SH-SY5Y (cell line): ENCODE measurements at regions not wholly inside any gene's neighbourhood (a gene's known extent, or its start where the extent isn't known, plus 50 kb on each side); places are given as distances from the start of the nearest gene placed in this dataset.

ENCODE experiments used
- GATA2 ChIP-seq: IDR thresholded peaks from 2 replicates; pipeline ENCODE4 v1.6.1; 2011; ENCODE audit warnings: mild to moderate bottlenecking, low read depth, low read length
- GATA3 ChIP-seq: IDR thresholded peaks from 2 replicates; pipeline ENCODE4 v1.6.1; 2011; ENCODE audit warnings: low read depth, mild to moderate bottlenecking, low read length, moderate library complexity

GRCh38 chr5:89178541-89178940, 295.6 kb upstream of the MEF2C start:
- no peak for TF ChIP-seq GATA3
- TF ChIP-seq GATA2, result no peak

GRCh38 chr5:89173528-89173927, 290.5 kb upstream of the MEF2C start:
- TF ChIP-seq GATA3 (no peak), GATA2 (no peak)

GRCh38 chr5:89168766-89169165, 285.8 kb upstream of the MEF2C start:
- TF ChIP-seq GATA3 (no peak), GATA2 (no peak)

GRCh38 chr5:89156226-89156625, 273.2 kb upstream of the MEF2C start:
- TF ChIP-seq GATA3 (no peak), GATA2 (no peak)

- no peak for TF ChIP-seq GATA3
- TF ChIP-seq GATA2, result no peak
Observed at GRCh38 chr5:89147031-89147430, 264.0 kb upstream of the MEF2C start.

DNA sequence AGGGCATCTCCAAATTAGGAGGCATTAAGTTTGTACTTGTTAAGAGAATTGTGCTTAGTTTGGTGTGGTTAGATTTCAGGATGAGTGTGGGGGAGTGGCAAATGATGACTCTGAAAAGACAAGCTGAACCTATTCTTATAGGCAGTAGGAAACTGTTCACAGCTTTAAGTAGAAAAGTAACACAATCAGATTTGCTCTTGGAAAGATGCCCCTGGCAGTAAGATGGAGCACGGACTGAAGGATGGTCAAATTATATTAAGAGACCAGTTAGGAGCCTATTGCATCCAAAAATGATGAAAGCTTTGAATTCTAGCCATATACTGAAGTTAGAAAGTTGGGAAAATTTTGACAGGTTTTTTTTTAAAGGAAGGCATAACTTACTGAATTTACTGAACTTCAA, 254.2 kb upstream of the MEF2C start:
- no peak for TF ChIP-seq GATA2
- TF ChIP-seq GATA3, result no peak

- no peak for TF ChIP-seq GATA3
- no peak for TF ChIP-seq GATA2
Observed at GRCh38 chr5:89133975-89134374, 251.0 kb upstream of the MEF2C start.

DNA sequence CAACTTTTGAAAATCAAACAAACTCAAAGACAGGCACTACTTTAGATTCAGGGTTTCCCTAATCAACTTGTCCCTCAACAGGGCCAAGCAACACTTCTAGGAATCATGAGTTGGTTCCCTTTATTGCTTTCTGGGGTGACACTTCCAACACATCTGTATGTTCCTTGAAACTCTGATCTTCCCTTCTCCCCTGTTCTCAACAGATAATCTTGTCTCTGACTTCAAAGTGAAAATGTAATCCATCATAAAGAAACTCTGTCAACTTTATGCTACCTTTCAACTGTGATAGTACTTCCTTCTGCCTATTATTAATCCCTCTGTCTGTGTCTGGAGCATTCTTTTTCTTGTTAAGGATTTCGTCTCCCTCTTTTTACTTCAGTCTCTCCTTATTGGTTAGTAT, 250.1 kb upstream of the MEF2C start:
- TF ChIP-seq GATA2, result no peak
- TF ChIP-seq GATA3, result no peak

GRCh38 chr5:89130851-89131250, 247.9 kb upstream of the MEF2C start:
- TF ChIP-seq GATA3 (no peak), GATA2 (no peak)

- no peak for TF ChIP-seq GATA3
- no peak for TF ChIP-seq GATA2
Observed at GRCh38 chr5:89129941-89130340, 247.0 kb upstream of the MEF2C start.

- TF ChIP-seq GATA2, result peak; percentile 72
- TF ChIP-seq GATA3, result peak; percentile 32; the same call in 1 of the 2 replicates
Observed at GRCh38 chr5:89128906-89129625, 246.1 kb upstream of the MEF2C start.

DNA sequence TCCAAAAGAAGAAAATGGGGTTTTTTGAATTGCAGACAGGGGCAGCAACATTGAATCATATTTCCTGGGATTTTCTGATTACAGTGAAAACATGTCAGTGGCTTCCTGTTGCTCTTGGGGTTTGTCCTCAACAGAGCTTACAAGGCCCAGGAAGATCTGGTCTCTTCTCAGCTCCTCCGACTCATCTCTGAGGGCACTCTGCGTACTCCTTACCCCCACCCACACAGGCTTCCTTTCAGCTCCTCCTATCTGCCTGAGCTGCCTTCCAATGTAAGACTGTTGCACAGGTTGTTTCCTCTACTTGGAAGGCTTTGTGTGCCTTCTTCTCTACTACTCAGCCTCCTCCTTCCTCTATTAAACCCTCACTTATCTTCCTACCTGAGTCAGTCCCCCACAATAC, 245.1 kb upstream of the MEF2C start:
- TF ChIP-seq GATA3, result no peak
- no peak for TF ChIP-seq GATA2

DNA sequence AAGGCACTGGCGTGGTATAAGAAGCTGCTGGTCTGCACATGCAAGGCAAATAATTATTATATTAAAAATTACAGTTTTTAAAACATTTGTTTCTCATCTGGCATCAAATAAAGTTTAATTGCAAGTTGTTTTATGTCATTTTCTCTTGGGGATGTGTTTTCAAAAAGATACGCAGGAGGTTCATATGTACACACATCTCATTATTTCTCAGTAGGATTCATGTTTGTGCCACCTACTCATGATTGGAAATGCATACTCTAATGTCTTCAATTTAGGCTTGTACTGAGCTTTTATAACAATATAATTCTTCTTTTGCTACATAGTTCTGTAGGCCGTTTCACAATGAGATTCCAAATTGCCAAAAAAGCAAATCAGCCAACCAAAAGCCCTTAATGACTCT, 244.2 kb upstream of the MEF2C start:
- TF ChIP-seq GATA2, result no peak
- TF ChIP-seq GATA3, result no peak

DNA sequence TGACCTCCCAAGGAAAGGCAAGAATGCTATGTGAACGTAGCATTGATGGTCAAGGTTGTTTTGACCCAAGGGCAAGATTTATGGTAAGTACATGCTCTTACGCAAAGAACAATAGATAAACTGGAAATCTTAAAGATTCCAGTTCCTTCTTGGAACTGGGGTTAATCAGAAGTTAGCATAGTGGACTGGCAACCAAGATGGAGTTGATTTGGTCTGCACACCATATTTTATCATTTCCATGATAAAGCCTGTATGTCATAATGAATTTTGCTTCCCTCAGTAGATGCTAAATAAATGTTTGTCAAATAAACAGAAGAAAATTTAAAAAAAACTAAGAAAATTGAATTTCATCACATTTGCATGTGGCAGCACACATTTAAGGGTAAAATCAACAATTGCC, 242.4 kb upstream of the MEF2C start:
- no peak for TF ChIP-seq GATA3
- no peak for TF ChIP-seq GATA2

GRCh38 chr5:89123581-89123980, 240.6 kb upstream of the MEF2C start:
- TF ChIP-seq GATA3, result no peak
- no peak for TF ChIP-seq GATA2

DNA sequence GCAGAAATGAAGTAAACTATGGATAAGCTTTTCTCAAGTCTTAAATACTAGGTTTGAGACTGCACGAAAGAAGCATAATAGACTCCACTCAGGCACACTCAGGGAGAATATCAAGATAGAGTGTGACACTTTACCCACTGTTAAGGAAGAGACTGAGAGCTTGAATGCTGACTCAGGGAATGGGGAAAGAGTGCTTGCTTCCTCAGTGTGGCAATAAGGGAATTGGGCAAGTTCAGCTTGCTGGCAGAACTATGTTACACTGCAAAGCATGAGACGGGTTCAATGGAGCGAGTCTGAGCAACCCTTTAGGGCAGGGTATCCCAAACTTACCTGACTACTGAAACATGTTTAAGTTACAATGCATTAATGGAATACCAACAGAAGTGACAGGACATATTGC, 237.7 kb upstream of the MEF2C start:
- TF ChIP-seq GATA3 (no peak), GATA2 (no peak)
